HPDE6-E6E7 (cell line): ENCODE measurements at regions not wholly inside any gene's neighbourhood (a gene's known extent, or its start where the extent isn't known, plus 50 kb on each side); places are given as distances from the start of the nearest gene placed in this dataset.
A peak's percentile ranks its signal among the peaks of the same experiment; 100 is the strongest.
"Not testable (repeated sequence)": the region's sequence is repeated elsewhere in the genome, so short reads cannot be mapped to it uniquely, and the experiment has no call there.

Experiments
- DNase-seq: peaks from one replicate; pipeline ENCODE4 v3.0.0; 2011; ENCODE audit warnings: missing footprints; ENCODE audit errors: extremely low spot score

GRCh38 chr9:7622481-7622880, 177.1 kb downstream of the DMAC1 start:
- DNase-seq: no peak

GRCh38 chr9:7615344-7615743, 184.2 kb downstream of the DMAC1 start:
- no peak for DNase-seq

- DNase-seq: no peak
Observed at GRCh38 chr9:7613931-7614330, 185.6 kb downstream of the DMAC1 start.

GRCh38 chr9:7608261-7608660, 191.3 kb downstream of the DMAC1 start:
- no peak for DNase-seq

GRCh38 chr9:7607421-7607820, 192.2 kb downstream of the DMAC1 start:
- no peak for DNase-seq

- no peak for DNase-seq
Observed at GRCh38 chr9:7606591-7606990, 193.0 kb downstream of the DMAC1 start.

- DNase-seq: no peak
Observed at GRCh38 chr9:7601739-7602138, 197.8 kb downstream of the DMAC1 start.

- DNase-seq: no peak
Observed at GRCh38 chr9:7597716-7598115, 201.9 kb downstream of the DMAC1 start.

- DNase-seq: no peak
Observed at GRCh38 chr9:7592321-7593316, 207.0 kb downstream of the DMAC1 start.

GRCh38 chr9:7591501-7591900, 208.1 kb downstream of the DMAC1 start:
- DNase-seq: no peak

GRCh38 chr9:7580568-7580967, 219.0 kb downstream of the DMAC1 start:
- no peak for DNase-seq

GRCh38 chr9:7579351-7579750, 220.2 kb downstream of the DMAC1 start:
- DNase-seq: no peak

GRCh38 chr9:7578951-7579350, 220.6 kb downstream of the DMAC1 start:
- DNase-seq: no peak

- peak; percentile 14 for DNase-seq
Observed at GRCh38 chr9:7570107-7570720, 229.4 kb downstream of the DMAC1 start.

- DNase-seq: no peak
Observed at GRCh38 chr9:7567687-7568086, 231.9 kb downstream of the DMAC1 start.

GRCh38 chr9:7561527-7562080, 238.0 kb downstream of the DMAC1 start:
- no peak for DNase-seq

- DNase-seq: no peak
Observed at GRCh38 chr9:7560669-7561305, 238.8 kb downstream of the DMAC1 start.

GRCh38 chr9:7554699-7555098, 244.9 kb downstream of the DMAC1 start:
- DNase-seq: no peak

- not testable (repeated sequence) for DNase-seq
Observed at GRCh38 chr9:7552706-7553105, 246.9 kb downstream of the DMAC1 start.

- DNase-seq: no peak
Observed at GRCh38 chr9:7549249-7549648, 250.3 kb downstream of the DMAC1 start.

- no peak for DNase-seq
Observed at GRCh38 chr9:7546261-7546660, 253.3 kb downstream of the DMAC1 start.
